Caco-2 (cell line): ENCODE measurements at regions not wholly inside any gene's neighbourhood (a gene's known extent, or its start where the extent isn't known, plus 50 kb on each side); places are given as distances from the start of the nearest gene placed in this dataset.

Experiments
- BruUV-seq: library from RNA; stranded (reverse); fragments of 400-500 nt; replicated peaks from 2 replicates; lab custom pipeline; 2021; lab: Mats Ljungman, UMichigan
- CTCF ChIA-PET: fragments of 300-600 bp; sonication (Branson Sonifier 250); formaldehyde crosslinking; loops from one replicate; lab custom pipeline; 2022; ENCODE audit warnings: antibody characterized with exemption; lab: Charles Lee
- POLR2A ChIA-PET: fragments of 300-600 bp; sonication (Branson Sonifier 250); formaldehyde crosslinking; loops from one replicate; lab custom pipeline; 2022; ENCODE audit warnings: antibody characterized with exemption; lab: Charles Lee
- DNase-seq, 2 experiments: peaks; one replicate each; pipeline versions ENCODE4 v3.0.0 to v3.0.0-alpha.2; 2020 to 2022
- H3K27me3 ChIP-seq: replicated peaks from 2 replicates; pipeline ENCODE4 v1.6.0; 2011; ENCODE audit warnings: low read length; ENCODE audit not compliant: control insufficient read depth, insufficient read depth
- H3K36me3 ChIP-seq: 2 replicates; pipeline ENCODE4 v1.5.1; 2011; ENCODE audit warnings: low read length; ENCODE audit not compliant: control insufficient read depth, insufficient read depth
- H3K4me1 ChIP-seq: fragments of 250-450 bp; sonication (Bioruptor Pico); 2 replicates; pipeline ENCODE4 v1.5.1; 2020; ENCODE audit warnings: mild to moderate bottlenecking
- H3K4me3 ChIP-seq: 2 replicates; pipeline ENCODE4 v1.5.1; 2011; ENCODE audit warnings: low read depth, mild to moderate bottlenecking, control low read depth, low read length
- H3K9me3 ChIP-seq: fragments of 250-450 bp; sonication (Bioruptor Pico); 2 replicates; pipeline ENCODE4 v1.5.1; 2020; ENCODE audit warnings: mild to moderate bottlenecking, moderate library complexity
- H3K27ac Mint-ChIP-seq: one replicate; pipeline ENCODE4 v1.8.0; 2022; ENCODE audit warnings: mixed read lengths; ENCODE audit not compliant: unreplicated experiment
- H3K27me3 Mint-ChIP-seq: one replicate; pipeline ENCODE4 v1.8.0; 2022; ENCODE audit warnings: mixed read lengths; ENCODE audit not compliant: insufficient read depth, unreplicated experiment
- H3K36me3 Mint-ChIP-seq: one replicate; pipeline ENCODE4 v1.8.0; 2022; ENCODE audit warnings: mild to moderate bottlenecking, mixed read lengths; ENCODE audit not compliant: insufficient read depth, unreplicated experiment
- H3K4me1 Mint-ChIP-seq: one replicate; pipeline ENCODE4 v1.8.0; 2022; ENCODE audit warnings: low read depth, mixed read lengths; ENCODE audit not compliant: unreplicated experiment
- H3K4me3 Mint-ChIP-seq: one replicate; pipeline ENCODE4 v1.8.0; 2022; ENCODE audit warnings: mild to moderate bottlenecking, moderate library complexity, mixed read lengths; ENCODE audit not compliant: unreplicated experiment
- H3K9me3 Mint-ChIP-seq: one replicate; pipeline ENCODE4 v1.8.0; 2022; ENCODE audit warnings: mixed read lengths; ENCODE audit not compliant: unreplicated experiment
- CTCF ChIP-seq, 2 experiments: fragments of 200-600 bp in 1 of 2; IDR thresholded peaks; 1 replicate in 1 of 2; 2 replicates in 1 of 2; pipeline versions ENCODE4 v1.5.1 to v1.8.0; 2011 to 2022; ENCODE audit warnings: antibody characterized with exemption in 1 of 2, control low read depth in 1 of 2, inconsistent platforms in 1 of 2, low read depth in 1 of 2, low read length in 1 of 2, mild to moderate bottlenecking in 1 of 2, moderate library complexity in 1 of 2; ENCODE audit not compliant: insufficient read depth in 1 of 2, severe bottlenecking in 1 of 2, unreplicated experiment in 1 of 2
- intact Hi-C: fragments of 100-400 bp; cut with micrococcal nuclease; formaldehyde crosslinking; loops from one replicate; pipeline ENCODE4 v1.10.0; 2022; ENCODE audit not compliant: unreplicated experiment

- no peak overlapping the region for H3K4me3 Mint-ChIP-seq
- no peak overlapping the region for H3K27ac Mint-ChIP-seq
- Histone ChIP-seq H3K4me1 (peaks cover 14% of the 10 kb centered on the region), H3K27me3 (no peaks in the 10 kb centered on the region), H3K9me3 (no peaks in the 10 kb centered on the region), H3K4me3 (no peak overlapping the region), H3K36me3 (no peaks in the 10 kb centered on the region)
- H3K4me1 Mint-ChIP-seq: peaks cover 7% of the 10 kb centered on the region
- no TSS peak for BruUV-seq
- ChIA-PET POLR2A (no interaction called here), CTCF (no interaction called here)
- intact Hi-C loops: no loop called here
- peaks cover 9% of the 10 kb centered on the region for H3K9me3 Mint-ChIP-seq
- H3K27me3 Mint-ChIP-seq: no peaks in the 10 kb centered on the region
- no peak for DNase-seq
- TF ChIP-seq CTCF (IDR thresholded peaks at IDR 0.05; ENCODE audit: insufficient read depth in 1 of 2, low read depth in 1 of 2, low read length in 1 of 2, severe bottlenecking in 1 of 2, unreplicated experiment in 1 of 2): no peak
- H3K36me3 Mint-ChIP-seq: no peaks in the 10 kb centered on the region
These were observed 820.0 kb upstream of the SEMA6D start for GRCh38 chr15:46897266-46897665.

- H3K36me3 Mint-ChIP-seq: no peaks in the 10 kb centered on the region
- intact Hi-C loops: no loop called here
- H3K4me3 ChIP-seq: no peak overlapping the region
- no peak overlapping the region for H3K4me3 Mint-ChIP-seq
- ChIA-PET POLR2A (no interaction called here), CTCF (no interaction called here)
- H3K36me3 ChIP-seq: no peaks in the 10 kb centered on the region
- H3K9me3 Mint-ChIP-seq: no peaks in the 10 kb centered on the region
- no peak overlapping the region for H3K27ac Mint-ChIP-seq
- BruUV-seq: no TSS peak
- no peaks in the 10 kb centered on the region for H3K27me3 Mint-ChIP-seq
- no peaks in the 10 kb centered on the region for H3K9me3 ChIP-seq
- H3K4me1 ChIP-seq: no peaks in the 10 kb centered on the region
- no peaks in the 10 kb centered on the region for H3K4me1 Mint-ChIP-seq
- TF ChIP-seq CTCF (IDR thresholded peaks at IDR 0.05; ENCODE audit: insufficient read depth in 1 of 2, low read depth in 1 of 2, low read length in 1 of 2, severe bottlenecking in 1 of 2, unreplicated experiment in 1 of 2): no peak
- no peak for DNase-seq
- H3K27me3 ChIP-seq: no peaks in the 10 kb centered on the region
These were observed 816.3 kb upstream of the SEMA6D start for GRCh38 chr15:46901001-46901400.

- TF ChIP-seq CTCF (IDR thresholded peaks at IDR 0.05; ENCODE audit: insufficient read depth in 1 of 2, low read depth in 1 of 2, low read length in 1 of 2, severe bottlenecking in 1 of 2, unreplicated experiment in 1 of 2): no peak
- no TSS peak for BruUV-seq
- H3K27me3 Mint-ChIP-seq: no peaks in the 10 kb centered on the region
- H3K9me3 Mint-ChIP-seq: no peaks in the 10 kb centered on the region
- Histone ChIP-seq H3K9me3 (no peaks in the 10 kb centered on the region), H3K27me3 (no peaks in the 10 kb centered on the region), H3K4me3 (no peak overlapping the region), H3K4me1 (no peaks in the 10 kb centered on the region), H3K36me3 (no peaks in the 10 kb centered on the region)
- CTCF ChIA-PET: no interaction called here
- no peak for DNase-seq
- H3K4me3 Mint-ChIP-seq: no peak overlapping the region
- POLR2A ChIA-PET: no interaction called here
- no peak overlapping the region for H3K27ac Mint-ChIP-seq
- intact Hi-C loops: no loop called here
- no peaks in the 10 kb centered on the region for H3K4me1 Mint-ChIP-seq
- H3K36me3 Mint-ChIP-seq: no peaks in the 10 kb centered on the region
These were observed 799.5 kb upstream of the SEMA6D start for GRCh38 chr15:46917721-46918252.
